ENCODE measurements at regions not wholly inside any gene's neighbourhood (a gene's known extent, or its start where the extent isn't known, plus 50 kb on each side); places are given as distances from the start of the nearest gene placed in this dataset.

- 70 to 73% (median 71%) methylated on average over 2 of the region's 2 CpGs for WGBS, 3 donors
- intact Hi-C loops (cut with DNase I) = no loop called here
Measured at GRCh38 chr19:27892500-27892899, 1320.5 kb downstream of the UQCRFS1 start.

DNA sequence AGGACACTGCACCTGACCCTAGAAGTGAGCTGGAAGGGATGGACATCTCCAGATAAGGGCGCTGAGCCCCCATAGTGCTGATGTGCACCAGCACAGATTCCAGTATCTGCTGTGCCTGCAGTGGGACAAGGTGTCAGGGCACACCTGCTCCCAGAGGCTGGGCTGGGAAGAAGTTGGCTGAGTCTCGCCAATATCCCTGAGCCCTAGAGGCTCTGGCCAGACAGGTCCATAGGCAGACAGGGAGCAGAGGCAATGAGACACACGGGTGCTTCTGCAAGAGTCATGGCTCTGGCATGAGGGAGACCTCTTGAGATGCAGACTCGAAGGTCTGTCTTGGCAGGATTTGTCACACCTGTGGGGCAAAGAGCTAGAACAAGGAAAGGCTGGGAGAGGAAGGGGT, 1321.5 kb downstream of the UQCRFS1 start:
- no peak for TF ChIP-seq CTCF (IDR thresholded peaks at IDR 0.05)
- no peak for ATAC-seq
- H3K4me3 ChIP-seq = no peak overlapping the region
- no peaks in the 10 kb centered on the region for H3K9me3 ChIP-seq
- H3K36me3 ChIP-seq (ENCODE audit: insufficient read depth in 1 of 2, low read depth in 1 of 2) = no peaks in the 10 kb centered on the region
- no peaks in the 10 kb centered on the region for H3K4me1 ChIP-seq
- intact Hi-C loops (cut with DNase I) = no loop called here
- no peak overlapping the region for H3K27ac ChIP-seq
- whole genome bisulfite sequencing, 3 donors = 43 to 67% (median 48%) methylated on average over 4 of the region's 4 CpGs
- DNase-seq = no peak
- no peaks in the 10 kb centered on the region for H3K27me3 ChIP-seq (ENCODE audit: insufficient read depth in 3 of 3, low read length in 2 of 3)

More at GRCh38 chr19:27892500-27892899, 1320.5 kb downstream of the UQCRFS1 start:
- Histone ChIP-seq H3K27ac (no peak overlapping the region), H3K9me3 (no peaks in the 10 kb centered on the region), H3K36me3 (ENCODE audit: insufficient read depth in 1 of 2, low read depth in 1 of 2) (no peaks in the 10 kb centered on the region), H3K27me3 (ENCODE audit: insufficient read depth in 3 of 3, low read length in 2 of 3) (no peaks in the 10 kb centered on the region), H3K4me3 (no peak overlapping the region), H3K4me1 (no peaks in the 10 kb centered on the region)
- TF ChIP-seq CTCF (IDR thresholded peaks at IDR 0.05) = no peak
- DNase-seq (no peak), ATAC-seq (no peak)

DNA sequence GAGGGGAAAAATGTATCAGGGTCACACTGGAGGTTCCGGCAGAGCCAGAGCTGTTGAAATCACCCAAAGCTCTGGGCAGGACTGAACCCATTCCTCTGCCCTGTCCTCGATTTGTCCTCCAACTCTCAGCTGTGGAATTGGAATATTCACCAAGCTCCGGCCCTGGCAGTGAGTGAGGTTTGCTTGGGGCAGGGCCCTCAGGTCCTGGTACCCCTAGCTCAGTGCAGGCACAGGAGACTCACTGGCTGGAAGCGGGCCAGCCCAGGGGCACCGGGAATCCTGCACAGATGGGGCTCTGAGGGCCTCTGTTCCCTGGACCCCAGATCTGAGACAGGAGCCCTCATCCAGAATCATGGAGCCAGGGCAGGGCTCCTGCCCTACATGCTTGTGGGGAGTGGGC, 1322.3 kb downstream of the UQCRFS1 start:
- TF ChIP-seq CTCF (IDR thresholded peaks at IDR 0.05) = no peak
- intact Hi-C loops (cut with DNase I) = no loop called here
- no peak for DNase-seq

DNA sequence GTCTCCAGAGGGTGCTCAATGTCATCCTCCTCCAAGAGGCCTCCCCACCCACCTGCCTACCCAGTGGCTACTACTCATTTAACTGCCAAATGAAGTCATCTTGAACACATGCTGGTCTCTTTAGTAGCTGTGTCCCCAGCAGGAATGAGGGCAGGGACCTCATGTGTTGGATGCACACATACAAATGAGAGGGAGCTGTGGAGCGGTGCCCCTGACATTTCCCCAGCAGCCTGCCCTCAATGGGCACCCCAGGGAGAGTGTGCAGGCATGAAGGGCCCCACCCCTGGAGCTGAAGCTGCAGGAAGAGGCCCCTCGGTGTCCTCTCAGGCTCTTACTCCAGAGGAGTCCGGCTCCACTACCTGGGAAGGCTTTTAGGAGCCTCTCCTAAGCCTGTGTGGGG, 1322.7 kb downstream of the UQCRFS1 start:
- Histone ChIP-seq H3K36me3 (ENCODE audit: insufficient read depth in 1 of 2, low read depth in 1 of 2) (no peaks in the 10 kb centered on the region), H3K9me3 (no peaks in the 10 kb centered on the region), H3K27me3 (ENCODE audit: insufficient read depth in 3 of 3, low read length in 2 of 3) (no peaks in the 10 kb centered on the region), H3K4me3 (no peak overlapping the region), H3K4me1 (no peaks in the 10 kb centered on the region), H3K27ac (no peak overlapping the region)
- WGBS, 3 donors = 54 to 66% (median 62%) methylated on average over 3 of the region's 3 CpGs
- DNase-seq = no peak
- TF ChIP-seq CTCF (IDR thresholded peaks at IDR 0.05) = no peak
- intact Hi-C loops (cut with DNase I) = no loop called here
- ATAC-seq = no peak

More for the DNA sequence above, 1322.3 kb downstream of the UQCRFS1 start:
- H3K27me3 ChIP-seq (ENCODE audit: insufficient read depth in 3 of 3, low read length in 2 of 3) = no peaks in the 10 kb centered on the region
- 52 to 56% (median 55%) methylated on average over 5 of the region's 5 CpGs for WGBS, 3 donors
- H3K9me3 ChIP-seq = no peaks in the 10 kb centered on the region
- H3K36me3 ChIP-seq (ENCODE audit: insufficient read depth in 1 of 2, low read depth in 1 of 2) = no peaks in the 10 kb centered on the region
- H3K4me3 ChIP-seq = no peak overlapping the region
- no peaks in the 10 kb centered on the region for H3K4me1 ChIP-seq
- no peak for ATAC-seq
- no peak overlapping the region for H3K27ac ChIP-seq

DNA sequence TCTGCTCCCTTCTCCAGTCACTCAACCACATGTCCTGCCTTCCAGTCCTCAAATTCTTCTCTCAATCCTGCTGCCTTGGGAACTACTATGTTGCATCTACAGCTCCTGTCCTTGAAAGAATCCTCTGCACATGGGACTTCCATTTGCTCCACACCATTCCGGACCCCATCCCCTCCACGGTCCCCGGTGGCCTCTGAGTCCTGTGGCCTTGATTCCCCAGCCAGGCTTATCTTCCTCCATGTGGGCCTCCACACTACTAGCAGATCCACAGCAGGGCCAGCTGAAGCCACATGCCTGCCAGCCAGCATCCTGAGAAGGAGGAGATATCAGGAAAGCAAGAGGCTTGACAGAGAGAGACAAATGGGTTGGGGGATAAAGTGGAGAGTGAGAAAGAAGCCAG, 1323.8 kb downstream of the UQCRFS1 start:
- no peaks in the 10 kb centered on the region for H3K4me1 ChIP-seq
- intact Hi-C loops (cut with DNase I) = no loop called here
- DNase-seq (no peak), ATAC-seq (no peak)
- no peak overlapping the region for H3K27ac ChIP-seq
- TF ChIP-seq CTCF (IDR thresholded peaks at IDR 0.05) = no peak
- WGBS, 3 donors = 90 to 91% (median 90%) methylated on average over 3 of the region's 3 CpGs
- H3K27me3 ChIP-seq (ENCODE audit: insufficient read depth in 3 of 3, low read length in 2 of 3) = no peaks in the 10 kb centered on the region
- no peaks in the 10 kb centered on the region for H3K36me3 ChIP-seq (ENCODE audit: insufficient read depth in 1 of 2, low read depth in 1 of 2)
- H3K4me3 ChIP-seq = no peak overlapping the region
- H3K9me3 ChIP-seq = no peaks in the 10 kb centered on the region

Data from psoas muscle (tissue), 7 donors.